ENCODE measurements at regions not wholly inside any gene's neighbourhood (a gene's known extent, or its start where the extent isn't known, plus 50 kb on each side); places are given as distances from the start of the nearest gene placed in this dataset.

- Mint-ChIP-seq H3K4me3 (no peak overlapping the region), H3K9me3 (peaks cover 10% of the 10 kb centered on the region), H3K27me3 (no peaks in the 10 kb centered on the region), H3K27ac (no peak overlapping the region), H3K4me1 (no peaks in the 10 kb centered on the region), H3K36me3 (ENCODE audit: low read depth) (no peaks in the 10 kb centered on the region)
- no peak for ATAC-seq
- DNase-seq: no peak
Observed at GRCh38 chr1:106861110-106861509, 195.4 kb upstream of the PRMT6 start.

DNA sequence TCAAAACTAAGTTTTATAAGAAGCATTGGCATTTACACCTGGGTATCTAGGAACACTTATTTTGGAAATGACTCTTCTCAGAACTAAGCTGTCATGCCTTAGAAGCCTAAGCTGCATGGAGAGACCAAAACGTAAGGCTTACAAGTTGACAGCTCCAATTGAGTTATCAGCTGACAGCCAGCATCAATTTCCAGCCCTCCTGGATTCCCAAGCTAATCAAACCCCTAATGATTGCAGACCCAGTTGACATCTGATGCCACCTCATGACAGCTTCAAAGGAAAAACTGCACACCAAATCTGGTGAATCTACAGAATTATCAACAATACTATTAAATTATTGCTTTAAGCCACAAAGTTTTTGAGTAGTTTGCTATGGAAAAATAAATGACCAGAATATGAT is 187.6 kb upstream of the PRMT6 start:
- Mint-ChIP-seq H3K9me3 (peaks cover 10% of the 10 kb centered on the region), H3K4me3 (no peak overlapping the region), H3K27ac (no peak overlapping the region), H3K4me1 (no peaks in the 10 kb centered on the region), H3K36me3 (ENCODE audit: low read depth) (no peaks in the 10 kb centered on the region), H3K27me3 (no peaks in the 10 kb centered on the region)
- no peak for DNase-seq
- no peak for ATAC-seq

DNA sequence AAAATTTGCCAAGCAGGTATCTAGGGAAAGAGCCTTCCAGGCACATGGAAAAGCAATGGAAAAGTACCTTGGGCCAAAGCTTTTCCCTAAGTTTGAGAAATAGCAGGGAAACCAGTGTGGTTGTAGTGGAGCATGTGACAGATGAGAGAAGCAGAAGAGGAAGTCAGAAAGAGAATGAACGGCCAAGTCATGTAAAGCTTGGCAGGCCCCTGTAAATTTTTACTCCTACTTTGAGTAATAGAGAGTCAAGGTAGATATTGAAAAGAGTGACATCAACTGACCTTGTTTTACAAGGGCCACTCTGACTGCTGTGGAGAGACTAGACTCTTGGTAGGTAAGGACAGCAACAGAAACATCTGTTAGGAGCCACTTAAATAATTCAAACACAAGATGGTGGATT is 180.9 kb upstream of the PRMT6 start:
- H3K9me3 Mint-ChIP-seq: peaks cover 9% of the 10 kb centered on the region
- H3K4me3 Mint-ChIP-seq: no peak overlapping the region
- no peaks in the 10 kb centered on the region for H3K4me1 Mint-ChIP-seq
- no peak overlapping the region for H3K27ac Mint-ChIP-seq
- ATAC-seq (no peak), DNase-seq (no peak)
- no peaks in the 10 kb centered on the region for H3K27me3 Mint-ChIP-seq
- H3K36me3 Mint-ChIP-seq (ENCODE audit: low read depth): no peaks in the 10 kb centered on the region

DNA sequence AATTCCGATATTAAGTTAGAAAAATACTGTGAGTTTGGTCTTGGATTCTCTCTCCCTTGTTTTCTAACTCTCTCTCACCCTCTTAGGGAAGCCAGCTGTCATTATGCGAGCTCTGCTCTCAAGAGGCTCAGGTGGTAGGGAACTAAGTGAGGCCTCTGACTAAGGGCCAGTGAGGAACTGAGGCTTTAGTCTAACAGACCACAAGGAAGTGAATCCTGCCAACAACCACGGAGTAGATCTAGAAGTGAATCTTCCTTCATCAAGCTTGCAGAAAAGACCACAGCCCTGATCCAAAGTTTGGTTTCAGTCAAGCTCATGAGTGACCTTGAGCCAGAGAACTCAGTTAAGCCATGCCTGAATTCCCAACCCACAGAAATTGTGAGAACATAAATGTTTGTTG is 180.1 kb upstream of the PRMT6 start:
- ATAC-seq (no peak), DNase-seq (no peak)
- H3K4me1 Mint-ChIP-seq: no peaks in the 10 kb centered on the region
- no peak overlapping the region for H3K4me3 Mint-ChIP-seq
- no peak overlapping the region for H3K27ac Mint-ChIP-seq
- H3K36me3 Mint-ChIP-seq (ENCODE audit: low read depth): no peaks in the 10 kb centered on the region
- peaks cover 9% of the 10 kb centered on the region for H3K9me3 Mint-ChIP-seq
- no peaks in the 10 kb centered on the region for H3K27me3 Mint-ChIP-seq

- H3K9me3 Mint-ChIP-seq: peaks cover 9% of the 10 kb centered on the region
- no peaks in the 10 kb centered on the region for H3K27me3 Mint-ChIP-seq
- H3K36me3 Mint-ChIP-seq (ENCODE audit: low read depth): no peaks in the 10 kb centered on the region
- DNase-seq (no peak), ATAC-seq (no peak)
- no peak overlapping the region for H3K4me3 Mint-ChIP-seq
- no peaks in the 10 kb centered on the region for H3K4me1 Mint-ChIP-seq
- no peak overlapping the region for H3K27ac Mint-ChIP-seq
Observed at GRCh38 chr1:106879538-106879937, 176.9 kb upstream of the PRMT6 start.

DNA sequence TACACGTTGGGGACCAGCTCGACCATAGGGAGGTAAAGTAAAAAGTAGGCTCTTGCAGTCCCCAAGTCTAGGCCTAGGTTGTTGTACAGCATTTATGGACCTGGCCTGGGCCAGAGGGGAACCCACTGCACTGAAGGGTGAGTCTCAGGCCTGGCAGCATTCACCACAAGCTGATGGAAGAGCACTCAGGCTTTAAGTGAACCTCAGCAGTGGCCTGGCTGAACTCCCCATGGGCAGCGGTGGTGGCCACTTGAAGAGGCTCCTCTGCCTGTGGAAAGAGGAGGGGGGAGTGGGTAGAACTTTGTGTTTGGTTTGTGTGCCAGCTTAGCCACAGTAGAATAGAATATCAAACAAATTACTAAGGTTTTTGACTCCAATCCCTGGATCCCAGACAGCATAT is 176.2 kb upstream of the PRMT6 start:
- Mint-ChIP-seq H3K9me3 (peaks cover 9% of the 10 kb centered on the region), H3K4me3 (no peak overlapping the region), H3K4me1 (no peaks in the 10 kb centered on the region), H3K36me3 (ENCODE audit: low read depth) (no peaks in the 10 kb centered on the region), H3K27ac (no peak overlapping the region), H3K27me3 (no peaks in the 10 kb centered on the region)
- DNase-seq: no peak
- ATAC-seq: no peak

- Mint-ChIP-seq H3K27me3 (no peaks in the 10 kb centered on the region), H3K4me3 (no peak overlapping the region), H3K4me1 (no peaks in the 10 kb centered on the region), H3K9me3 (peaks cover 6% of the 10 kb centered on the region), H3K27ac (no peak overlapping the region), H3K36me3 (ENCODE audit: low read depth) (no peaks in the 10 kb centered on the region)
- no peak for ATAC-seq
- no peak for DNase-seq
Observed at GRCh38 chr1:106883208-106883607, 173.3 kb upstream of the PRMT6 start.

DNA sequence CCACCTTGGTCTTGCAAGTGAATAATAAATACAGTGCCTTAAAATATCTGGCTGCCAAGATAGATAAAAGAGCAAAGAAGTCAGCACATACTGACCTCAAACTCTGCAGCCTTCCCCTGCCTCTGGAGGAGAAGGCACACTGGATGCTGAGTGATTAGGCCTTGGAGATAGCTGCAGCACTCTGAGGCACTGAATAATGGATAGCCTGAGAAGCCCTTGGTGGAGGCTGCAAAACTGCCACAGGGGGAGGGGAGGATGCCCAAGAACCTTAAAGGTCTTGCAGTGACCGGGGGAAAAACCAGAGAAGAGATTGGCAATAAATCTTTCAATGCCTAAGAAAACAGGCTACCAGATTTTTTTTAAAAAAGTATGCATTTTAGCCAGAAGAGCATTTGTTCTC is 167.4 kb upstream of the PRMT6 start:
- H3K27ac Mint-ChIP-seq: no peak overlapping the region
- H3K4me1 Mint-ChIP-seq: no peaks in the 10 kb centered on the region
- no peaks in the 10 kb centered on the region for H3K27me3 Mint-ChIP-seq
- H3K4me3 Mint-ChIP-seq: no peak overlapping the region
- DNase-seq (no peak), ATAC-seq (no peak)
- H3K36me3 Mint-ChIP-seq (ENCODE audit: low read depth): no peaks in the 10 kb centered on the region
- no peaks in the 10 kb centered on the region for H3K9me3 Mint-ChIP-seq

DNA sequence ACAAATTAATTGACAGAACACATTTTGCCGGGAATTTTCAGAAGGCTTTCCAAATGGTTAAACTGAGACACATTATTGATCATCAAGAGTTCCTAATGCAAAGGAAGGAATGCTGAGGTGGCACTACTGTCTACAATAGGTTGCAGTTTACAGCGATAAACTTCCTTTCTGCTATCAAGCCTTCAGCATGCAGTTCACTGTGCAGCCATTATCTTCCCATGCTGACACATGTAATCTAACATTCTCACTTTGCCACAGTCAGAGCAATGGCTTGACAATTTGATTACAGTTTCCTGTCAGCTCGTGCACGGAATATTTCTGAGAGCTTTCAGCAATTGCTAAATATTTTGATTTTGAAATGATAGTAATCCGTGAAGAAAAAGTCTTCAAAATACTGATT is 166.9 kb upstream of the PRMT6 start:
- ATAC-seq: no peak
- Mint-ChIP-seq H3K9me3 (no peaks in the 10 kb centered on the region), H3K27me3 (no peaks in the 10 kb centered on the region), H3K27ac (no peak overlapping the region), H3K4me1 (no peaks in the 10 kb centered on the region), H3K36me3 (ENCODE audit: low read depth) (no peaks in the 10 kb centered on the region), H3K4me3 (no peak overlapping the region)
- DNase-seq: no peak

- no peak for DNase-seq
- H3K27ac Mint-ChIP-seq: no peak overlapping the region
- no peaks in the 10 kb centered on the region for H3K27me3 Mint-ChIP-seq
- H3K36me3 Mint-ChIP-seq (ENCODE audit: low read depth): no peaks in the 10 kb centered on the region
- H3K4me3 Mint-ChIP-seq: no peak overlapping the region
- ATAC-seq: no peak
- no peaks in the 10 kb centered on the region for H3K9me3 Mint-ChIP-seq
- H3K4me1 Mint-ChIP-seq: no peaks in the 10 kb centered on the region
Observed at GRCh38 chr1:106897976-106898375, 158.5 kb upstream of the PRMT6 start.

GRCh38 chr1:106899644-106900043 is 156.8 kb upstream of the PRMT6 start:
- peaks cover 5% of the 10 kb centered on the region for H3K9me3 Mint-ChIP-seq
- H3K27me3 Mint-ChIP-seq: no peaks in the 10 kb centered on the region
- ATAC-seq (no peak), DNase-seq (no peak)
- H3K4me3 Mint-ChIP-seq: no peak overlapping the region
- no peaks in the 10 kb centered on the region for H3K36me3 Mint-ChIP-seq (ENCODE audit: low read depth)
- H3K27ac Mint-ChIP-seq: no peak overlapping the region
- H3K4me1 Mint-ChIP-seq: no peaks in the 10 kb centered on the region

GRCh38 chr1:106907795-106908194 is 148.7 kb upstream of the PRMT6 start:
- no peak for ATAC-seq

GRCh38 chr1:106908689-106909088 is 147.8 kb upstream of the PRMT6 start:
- Mint-ChIP-seq H3K4me3 (no peak overlapping the region), H3K27ac (no peak overlapping the region), H3K36me3 (ENCODE audit: low read depth) (no peaks in the 10 kb centered on the region), H3K4me1 (no peaks in the 10 kb centered on the region), H3K9me3 (peaks cover 16% of the 10 kb centered on the region), H3K27me3 (peaks cover 3% of the 10 kb centered on the region)
- DNase-seq (no peak), ATAC-seq (no peak)

More at GRCh38 chr1:106907795-106908194, 148.7 kb upstream of the PRMT6 start:
- Mint-ChIP-seq H3K4me1 (no peaks in the 10 kb centered on the region), H3K9me3 (peaks cover 16% of the 10 kb centered on the region), H3K36me3 (ENCODE audit: low read depth) (no peaks in the 10 kb centered on the region), H3K27me3 (peaks cover 3% of the 10 kb centered on the region), H3K4me3 (no peak overlapping the region), H3K27ac (no peak overlapping the region)
- DNase-seq: no peak

DNA sequence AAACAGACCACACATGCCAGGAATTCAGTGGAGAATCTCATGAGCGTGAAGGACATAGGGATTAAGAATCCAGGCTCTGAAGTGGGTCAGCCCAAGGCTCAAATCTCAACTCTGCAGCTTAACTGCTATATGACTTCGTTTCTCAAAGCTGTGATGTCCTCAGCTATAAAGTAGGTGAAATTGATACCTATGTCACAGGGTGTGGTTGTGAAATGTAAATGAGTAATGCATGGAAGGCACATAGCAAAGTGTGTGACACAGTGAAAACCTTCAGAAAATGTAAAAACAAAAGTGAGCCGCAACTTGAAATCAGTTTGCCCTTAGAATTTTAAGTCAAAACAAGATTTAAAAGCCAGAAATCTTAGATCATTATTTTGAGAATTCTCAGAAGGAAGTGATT is 145.7 kb upstream of the PRMT6 start:
- DNase-seq: no peak
- H3K4me1 Mint-ChIP-seq: no peaks in the 10 kb centered on the region

DNA sequence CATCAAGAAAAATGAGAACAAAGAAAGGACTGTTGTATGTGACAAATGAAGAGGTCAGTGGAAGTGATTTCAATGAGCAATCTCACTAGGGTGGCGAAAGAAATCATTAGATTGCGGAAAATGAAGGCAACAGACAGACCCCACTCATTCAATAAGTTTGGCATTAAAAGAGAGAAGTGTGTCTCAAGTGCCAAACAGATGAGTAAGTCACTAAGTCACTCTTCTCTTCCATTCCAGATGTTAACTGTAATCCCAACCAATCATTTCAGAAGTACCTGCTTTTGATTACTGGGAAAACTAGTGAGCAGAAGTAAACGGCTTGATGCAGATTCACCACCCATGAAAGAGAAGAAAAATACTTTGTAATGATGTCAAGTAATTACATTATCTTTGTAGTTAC is 144.3 kb upstream of the PRMT6 start:
- Mint-ChIP-seq H3K36me3 (ENCODE audit: low read depth) (no peaks in the 10 kb centered on the region), H3K27ac (no peak overlapping the region), H3K9me3 (peaks cover 4% of the 10 kb centered on the region), H3K27me3 (peaks cover 3% of the 10 kb centered on the region), H3K4me1 (no peaks in the 10 kb centered on the region), H3K4me3 (no peak overlapping the region)
- DNase-seq (no peak), ATAC-seq (no peak)

More for the DNA sequence above, 145.7 kb upstream of the PRMT6 start:
- H3K27me3 Mint-ChIP-seq: peaks cover 3% of the 10 kb centered on the region
- no peaks in the 10 kb centered on the region for H3K36me3 Mint-ChIP-seq (ENCODE audit: low read depth)
- H3K27ac Mint-ChIP-seq: no peak overlapping the region
- no peak for ATAC-seq
- no peak overlapping the region for H3K4me3 Mint-ChIP-seq
- H3K9me3 Mint-ChIP-seq: peaks cover 4% of the 10 kb centered on the region

DNA sequence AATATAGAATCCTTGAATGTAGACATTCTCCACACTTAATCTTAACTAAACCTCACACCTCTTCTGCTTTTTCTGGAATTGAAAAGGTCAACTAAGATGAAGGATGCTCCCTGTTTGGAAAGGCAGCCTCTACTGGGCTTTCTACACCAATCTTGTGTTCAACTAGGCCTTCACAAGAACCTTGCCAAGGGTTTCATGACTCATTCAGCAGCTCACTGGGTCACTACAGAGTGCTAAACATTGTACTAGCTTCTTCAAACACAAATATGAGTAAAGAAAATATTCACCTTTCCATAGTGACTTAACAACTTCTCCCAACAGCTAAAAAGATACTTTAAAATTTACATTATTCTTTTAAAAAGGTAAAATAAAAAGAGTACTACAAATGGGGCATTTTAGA is 135.3 kb upstream of the PRMT6 start:
- H3K27me3 Mint-ChIP-seq: no peaks in the 10 kb centered on the region
- H3K36me3 Mint-ChIP-seq (ENCODE audit: low read depth): no peaks in the 10 kb centered on the region

More for the DNA sequence above, 135.3 kb upstream of the PRMT6 start:
- no peak overlapping the region for H3K27ac Mint-ChIP-seq
- H3K9me3 Mint-ChIP-seq: no peaks in the 10 kb centered on the region
- H3K4me3 Mint-ChIP-seq: no peak overlapping the region
- no peak for ATAC-seq
- DNase-seq: no peak
- no peaks in the 10 kb centered on the region for H3K4me1 Mint-ChIP-seq
